ENCODE measurements at regions not wholly inside any gene's neighbourhood (a gene's known extent, or its start where the extent isn't known, plus 50 kb on each side); places are given as distances from the start of the nearest gene placed in this dataset.

GRCh38 chr3:135310317-135310716 lies 515.3 kb downstream of the EPHB1 start:
- no peak for DNase-seq

- no peak for DNase-seq
Measured at GRCh38 chr3:135311699-135312098, 516.6 kb downstream of the EPHB1 start.

- no peak for DNase-seq
Measured at GRCh38 chr3:135314237-135314636, 519.2 kb downstream of the EPHB1 start.

- no peak for DNase-seq
Measured at GRCh38 chr3:135324301-135324700, 529.2 kb downstream of the EPHB1 start.

GRCh38 chr3:135325096-135325495 lies 530.0 kb downstream of the EPHB1 start:
- peak in 1 of 2 donors; percentile 15 for DNase-seq

- DNase-seq, result no peak
Measured at GRCh38 chr3:135325726-135326235, 530.7 kb downstream of the EPHB1 start.

GRCh38 chr3:135326851-135327250 lies 531.8 kb downstream of the EPHB1 start:
- no peak for DNase-seq

- no peak for DNase-seq
Measured at GRCh38 chr3:135328036-135328435, 533.0 kb downstream of the EPHB1 start.

GRCh38 chr3:135329479-135329878 lies 534.4 kb downstream of the EPHB1 start:
- DNase-seq, result no peak

GRCh38 chr3:135337192-135337591 lies 542.1 kb downstream of the EPHB1 start:
- DNase-seq, result no peak

- no peak for DNase-seq
Measured at GRCh38 chr3:135348690-135349089, 553.6 kb downstream of the EPHB1 start.

- no peak for DNase-seq
Measured at GRCh38 chr3:135349254-135349948, 554.3 kb downstream of the EPHB1 start.

- DNase-seq, result no peak
Measured at GRCh38 chr3:135352213-135352612, 557.2 kb downstream of the EPHB1 start.

GRCh38 chr3:135362889-135363288 lies 567.8 kb downstream of the EPHB1 start:
- DNase-seq, result no peak

GRCh38 chr3:135364676-135365075 lies 569.6 kb downstream of the EPHB1 start:
- no peak for DNase-seq

- DNase-seq, result no peak
Measured at GRCh38 chr3:135366816-135367215, 571.8 kb downstream of the EPHB1 start.

- DNase-seq, result no peak
Measured at GRCh38 chr3:135368316-135368715, 573.3 kb downstream of the EPHB1 start.

- DNase-seq, result no peak
Measured at GRCh38 chr3:135368781-135369180, 573.7 kb downstream of the EPHB1 start.

GRCh38 chr3:135374571-135374970 lies 579.5 kb downstream of the EPHB1 start:
- DNase-seq, result no peak

GRCh38 chr3:135382188-135382587 lies 583.3 kb upstream of the PPP2R3A start:
- DNase-seq, result no peak

GRCh38 chr3:135382621-135383020 lies 582.9 kb upstream of the PPP2R3A start:
- no peak for DNase-seq

GRCh38 chr3:135383301-135383700 lies 582.2 kb upstream of the PPP2R3A start:
- DNase-seq, result no peak

GRCh38 chr3:135392151-135392550 lies 573.4 kb upstream of the PPP2R3A start:
- DNase-seq, result peak in 1 of 2 donors; percentile 1

- DNase-seq, result no peak
Measured at GRCh38 chr3:135393159-135393558, 572.4 kb upstream of the PPP2R3A start.

Data from right lung (tissue), 2 donors.